ENCODE measurements at regions not wholly inside any gene's neighbourhood (a gene's known extent, or its start where the extent isn't known, plus 50 kb on each side); places are given as distances from the start of the nearest gene placed in this dataset.
"Not testable (repeated sequence)": the region's sequence is repeated elsewhere in the genome, so short reads cannot be mapped to it uniquely, and the experiment has no call there.

DNA sequence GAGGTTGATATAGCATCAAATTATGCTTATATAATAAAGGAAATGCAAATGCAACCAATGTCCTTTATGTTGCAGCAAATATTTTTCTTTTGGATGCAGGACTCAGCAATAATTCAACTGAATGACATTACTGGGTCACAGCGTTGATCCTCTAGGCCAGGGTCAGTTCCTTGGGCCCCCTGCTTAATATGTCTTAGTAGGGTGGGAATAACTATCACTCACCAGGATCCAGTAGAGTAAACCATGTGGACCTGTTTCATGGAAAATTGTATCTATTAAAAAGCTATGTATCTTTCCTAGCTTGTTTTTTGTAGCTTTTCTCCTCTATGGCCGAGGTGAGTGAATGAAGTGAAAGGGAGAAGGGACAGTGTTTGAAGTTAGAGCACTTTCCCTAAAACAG, 161.5 kb upstream of the SSTR1 start:
- TF ChIP-seq, protein P1, sequence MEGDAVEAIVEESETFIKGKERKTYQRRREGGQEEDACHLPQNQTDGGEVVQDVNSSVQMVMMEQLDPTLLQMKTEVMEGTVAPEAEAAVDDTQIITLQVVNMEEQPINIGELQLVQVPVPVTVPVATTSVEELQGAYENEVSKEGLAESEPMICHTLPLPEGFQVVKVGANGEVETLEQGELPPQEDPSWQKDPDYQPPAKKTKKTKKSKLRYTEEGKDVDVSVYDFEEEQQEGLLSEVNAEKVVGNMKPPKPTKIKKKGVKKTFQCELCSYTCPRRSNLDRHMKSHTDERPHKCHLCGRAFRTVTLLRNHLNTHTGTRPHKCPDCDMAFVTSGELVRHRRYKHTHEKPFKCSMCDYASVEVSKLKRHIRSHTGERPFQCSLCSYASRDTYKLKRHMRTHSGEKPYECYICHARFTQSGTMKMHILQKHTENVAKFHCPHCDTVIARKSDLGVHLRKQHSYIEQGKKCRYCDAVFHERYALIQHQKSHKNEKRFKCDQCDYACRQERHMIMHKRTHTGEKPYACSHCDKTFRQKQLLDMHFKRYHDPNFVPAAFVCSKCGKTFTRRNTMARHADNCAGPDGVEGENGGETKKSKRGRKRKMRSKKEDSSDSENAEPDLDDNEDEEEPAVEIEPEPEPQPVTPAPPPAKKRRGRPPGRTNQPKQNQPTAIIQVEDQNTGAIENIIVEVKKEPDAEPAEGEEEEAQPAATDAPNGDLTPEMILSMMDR (IDR thresholded peaks at IDR 0.05; ENCODE audit: low read depth, low read length): no peak
- no peak overlapping the region for H3K4me3 ChIP-seq (replicated peaks in 1 of 2; ENCODE audit: low read depth in 2 of 2, low read length in 2 of 2)
- DNase-seq (ENCODE audit: low read depth in 2 of 2): no peak

DNA sequence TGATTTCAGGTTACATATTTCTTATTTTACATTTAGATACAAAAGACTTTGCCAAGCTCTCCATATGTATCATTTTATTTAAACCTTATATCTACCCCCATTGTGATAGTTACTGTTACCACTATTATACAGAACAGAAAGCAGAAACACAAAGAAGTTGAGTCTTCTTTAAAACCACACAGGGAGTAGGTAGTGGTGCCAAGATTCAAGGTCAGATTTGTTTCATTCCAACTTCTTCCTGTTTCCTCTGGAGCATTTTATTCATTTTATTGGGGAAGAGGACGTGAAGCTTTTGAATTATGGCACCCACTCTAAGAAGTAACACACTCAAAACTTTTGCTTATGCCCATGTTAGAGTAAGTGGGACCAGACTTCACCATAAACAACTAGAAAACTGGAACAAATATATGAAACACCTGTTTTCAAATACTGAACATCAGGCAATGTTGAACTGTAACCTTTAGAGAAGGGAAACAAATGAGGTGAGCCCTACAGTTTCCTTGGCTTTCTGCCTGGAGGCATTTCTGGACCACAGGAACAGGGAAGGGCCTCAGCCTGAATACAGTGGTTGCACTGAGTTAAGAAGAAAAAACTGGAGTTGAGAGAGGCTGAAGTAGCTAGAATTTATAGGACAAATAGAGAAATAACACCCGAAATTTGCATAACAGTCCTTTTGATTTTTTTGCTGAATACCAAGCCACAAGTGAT, 160.4 kb upstream of the SSTR1 start:
- TF ChIP-seq, protein P1 (IDR thresholded peaks at IDR 0.05; ENCODE audit: low read depth, low read length): no peak
- no peak for DNase-seq (ENCODE audit: low read depth in 2 of 2)
- no peak overlapping the region for H3K4me3 ChIP-seq (replicated peaks in 1 of 2; ENCODE audit: low read depth in 2 of 2, low read length in 2 of 2)

DNA sequence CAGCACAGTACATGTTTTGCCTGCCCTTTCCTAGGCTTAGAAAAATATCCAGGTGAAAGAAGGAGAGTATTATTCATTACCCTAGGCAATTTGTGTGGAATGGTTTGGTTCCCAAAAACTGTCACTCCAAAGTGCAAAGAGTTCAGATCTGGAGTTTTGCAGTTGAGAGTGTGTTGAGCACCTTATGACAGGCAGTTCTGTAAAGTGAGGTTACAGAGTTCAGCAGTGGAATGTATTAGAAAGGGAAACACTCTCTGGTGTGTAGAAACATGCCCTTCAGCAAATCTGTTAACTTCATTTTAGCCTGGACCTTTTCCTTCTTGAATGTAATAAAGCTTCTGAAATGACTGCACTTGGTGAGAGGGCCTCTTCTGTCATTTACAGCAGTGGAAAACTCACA, 154.0 kb upstream of the SSTR1 start:
- TF ChIP-seq, protein P1 (IDR thresholded peaks at IDR 0.05; ENCODE audit: low read depth, low read length): no peak
- no peak overlapping the region for H3K4me3 ChIP-seq (replicated peaks in 1 of 2; ENCODE audit: low read depth in 2 of 2, low read length in 2 of 2)
- DNase-seq (ENCODE audit: low read depth in 2 of 2): no peak

DNA sequence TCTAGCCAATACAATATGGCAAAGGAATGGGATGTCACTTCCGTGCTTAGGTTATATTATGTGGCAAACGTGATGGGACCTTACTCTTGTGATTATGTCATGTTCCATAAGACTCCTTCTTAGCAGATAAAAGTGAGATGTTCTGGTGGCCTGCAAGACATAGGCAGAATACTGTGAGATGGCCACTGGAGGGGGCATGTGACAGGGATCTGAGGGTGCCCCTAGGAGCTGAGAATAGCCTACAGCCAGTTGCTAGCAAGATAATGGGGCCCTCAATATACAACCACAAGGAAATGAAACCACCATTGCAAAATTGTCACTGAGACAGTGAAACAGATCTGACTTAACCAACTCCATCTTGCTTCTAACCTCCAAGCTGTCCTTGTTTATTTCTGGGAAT, 151.4 kb upstream of the SSTR1 start:
- H3K4me3 ChIP-seq (replicated peaks in 1 of 2; ENCODE audit: low read depth in 2 of 2, low read length in 2 of 2): no peak overlapping the region
- no peak for DNase-seq (ENCODE audit: low read depth in 2 of 2)
- TF ChIP-seq, protein P1 (IDR thresholded peaks at IDR 0.05; ENCODE audit: low read depth, low read length): no peak

DNA sequence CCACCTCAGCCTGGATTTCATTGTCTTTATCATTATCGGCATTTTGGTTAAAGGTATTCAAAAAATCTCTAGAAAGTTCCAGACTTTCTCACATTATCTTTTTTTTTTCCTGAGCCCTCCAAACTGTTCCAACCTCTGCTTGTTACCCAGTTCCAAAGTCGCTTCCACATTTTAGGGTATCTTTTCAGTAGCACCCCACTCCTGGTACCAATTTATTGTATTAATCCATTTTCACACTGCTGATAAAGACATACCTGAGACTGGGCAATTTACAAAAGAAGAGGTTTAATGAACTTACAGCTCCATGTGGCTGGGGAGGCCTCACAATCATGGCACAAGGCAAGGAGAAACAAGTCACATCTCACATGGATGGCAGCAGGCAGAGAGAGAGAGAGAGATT, 145.5 kb upstream of the SSTR1 start:
- not testable (repeated sequence) for DNase-seq (ENCODE audit: low read depth in 2 of 2); H3K4me3 ChIP-seq (replicated peaks in 1 of 2; ENCODE audit: low read depth in 2 of 2, low read length in 2 of 2)

DNA sequence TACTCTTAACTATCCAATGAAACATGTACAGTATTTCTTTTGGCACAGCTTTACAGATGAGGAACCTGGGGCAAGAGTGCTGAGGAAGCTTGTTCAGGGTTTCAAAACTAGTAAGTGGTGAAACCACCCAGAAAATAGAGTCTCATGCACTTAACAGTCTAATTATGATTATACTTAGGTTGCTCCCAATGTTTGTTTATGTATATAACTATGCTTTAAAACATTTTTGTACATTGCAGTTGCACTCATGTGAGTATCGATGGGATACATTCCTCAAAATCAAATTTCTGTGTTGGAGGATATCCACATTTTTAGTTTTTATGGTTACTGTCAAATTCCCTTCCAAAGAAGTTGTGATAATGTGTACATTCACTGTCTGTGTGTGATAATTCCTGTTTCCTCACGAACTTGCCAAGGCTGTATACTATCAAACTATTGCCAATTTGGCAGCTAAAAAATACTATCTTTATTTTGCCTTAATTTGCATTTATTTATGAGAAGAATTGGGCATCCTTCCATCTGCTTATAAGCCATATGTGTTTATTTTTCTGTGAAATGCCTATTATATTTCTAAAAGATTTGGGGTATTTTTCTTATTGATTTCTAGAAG, 143.9 kb upstream of the SSTR1 start:
- TF ChIP-seq, protein P1 (IDR thresholded peaks at IDR 0.05; ENCODE audit: low read depth, low read length): no peak

DNA sequence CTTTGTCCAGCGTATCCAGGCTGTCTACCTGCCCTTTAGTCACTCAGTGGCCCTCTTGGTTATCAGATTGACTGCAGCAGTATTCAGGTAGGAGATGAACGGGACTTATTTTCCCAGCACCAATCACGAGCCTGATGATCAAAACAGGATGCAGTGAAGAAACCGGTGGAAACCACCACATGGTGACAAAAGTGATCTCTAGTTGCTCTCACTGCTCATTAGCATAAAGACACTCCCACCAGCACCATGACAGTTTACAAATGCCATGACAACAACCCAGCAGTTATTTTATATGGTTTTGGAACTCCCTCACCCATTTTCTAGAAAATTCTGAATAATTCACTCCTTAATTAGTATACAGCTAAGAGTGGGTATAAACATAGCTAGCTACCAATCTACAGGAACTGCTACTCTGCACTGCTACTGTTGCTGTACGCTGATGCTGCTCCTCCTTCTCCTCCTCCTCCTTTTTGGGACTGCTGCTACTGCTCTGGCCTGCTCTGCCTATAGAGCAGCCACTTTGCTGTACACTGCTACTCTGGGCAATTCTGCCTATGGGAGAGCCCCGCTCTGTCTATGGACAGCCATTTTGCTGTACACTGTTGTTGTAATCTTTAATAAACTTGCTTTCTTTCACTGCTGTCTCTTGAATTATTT, 142.5 kb upstream of the SSTR1 start:
- no peak overlapping the region for H3K4me3 ChIP-seq (replicated peaks in 1 of 2; ENCODE audit: low read depth in 2 of 2, low read length in 2 of 2)
- TF ChIP-seq, protein P1 (IDR thresholded peaks at IDR 0.05; ENCODE audit: low read depth, low read length): no peak
- DNase-seq (ENCODE audit: low read depth in 2 of 2): no peak

More for the DNA sequence above, 143.9 kb upstream of the SSTR1 start:
- no peak overlapping the region for H3K4me3 ChIP-seq (replicated peaks in 1 of 2; ENCODE audit: low read depth in 2 of 2, low read length in 2 of 2)
- DNase-seq (ENCODE audit: low read depth in 2 of 2): no peak
